GM13976 (cell line): ENCODE measurements at regions not wholly inside any gene's neighbourhood (a gene's known extent, or its start where the extent isn't known, plus 50 kb on each side); places are given as distances from the start of the nearest gene placed in this dataset.

ENCODE experiments used
- DNase-seq: peaks from one replicate; pipeline ENCODE4 v3.0.0; 2012; ENCODE audit warnings: low spot score
- in situ Hi-C: fragments of 300-500 bp; cut with MboI; formaldehyde crosslinking; loops from one replicate; pipeline ENCODE4 v1.12.0; 2022; ENCODE audit warnings: low sequenced_read_pairs, mixed read lengths, inconsistent platforms; ENCODE audit not compliant: unreplicated experiment
- TF ChIP-seq, protein P1 (sequence below): IDR thresholded peaks from 2 replicates; pipeline ENCODE4 v1.5.1; 2012; ENCODE audit warnings: borderline replicate concordance, mild to moderate bottlenecking; ENCODE audit not compliant: insufficient read depth; ENCODE audit errors: extremely low read depth, missing control alignments, control extremely low read depth

DNA sequence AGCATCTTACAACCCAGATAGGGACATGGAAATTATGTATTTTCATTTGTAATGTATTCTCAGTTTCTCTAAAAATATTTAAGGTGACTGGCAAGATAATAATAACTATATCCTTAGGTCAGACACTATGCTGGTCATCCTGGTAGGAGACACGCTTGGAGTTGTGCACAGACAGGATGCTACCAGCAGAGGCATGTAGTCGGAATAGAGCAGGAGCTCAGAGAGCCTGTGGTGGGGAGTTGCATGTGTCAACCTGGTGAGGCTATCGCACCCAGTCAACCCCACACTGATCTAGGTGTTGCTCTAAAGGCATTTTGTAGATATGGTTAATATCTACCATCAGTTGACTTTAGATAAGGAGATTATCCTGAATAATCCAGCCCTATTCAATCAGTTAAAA, 318.5 kb downstream of the MIAT start:
- TF ChIP-seq, protein P1, sequence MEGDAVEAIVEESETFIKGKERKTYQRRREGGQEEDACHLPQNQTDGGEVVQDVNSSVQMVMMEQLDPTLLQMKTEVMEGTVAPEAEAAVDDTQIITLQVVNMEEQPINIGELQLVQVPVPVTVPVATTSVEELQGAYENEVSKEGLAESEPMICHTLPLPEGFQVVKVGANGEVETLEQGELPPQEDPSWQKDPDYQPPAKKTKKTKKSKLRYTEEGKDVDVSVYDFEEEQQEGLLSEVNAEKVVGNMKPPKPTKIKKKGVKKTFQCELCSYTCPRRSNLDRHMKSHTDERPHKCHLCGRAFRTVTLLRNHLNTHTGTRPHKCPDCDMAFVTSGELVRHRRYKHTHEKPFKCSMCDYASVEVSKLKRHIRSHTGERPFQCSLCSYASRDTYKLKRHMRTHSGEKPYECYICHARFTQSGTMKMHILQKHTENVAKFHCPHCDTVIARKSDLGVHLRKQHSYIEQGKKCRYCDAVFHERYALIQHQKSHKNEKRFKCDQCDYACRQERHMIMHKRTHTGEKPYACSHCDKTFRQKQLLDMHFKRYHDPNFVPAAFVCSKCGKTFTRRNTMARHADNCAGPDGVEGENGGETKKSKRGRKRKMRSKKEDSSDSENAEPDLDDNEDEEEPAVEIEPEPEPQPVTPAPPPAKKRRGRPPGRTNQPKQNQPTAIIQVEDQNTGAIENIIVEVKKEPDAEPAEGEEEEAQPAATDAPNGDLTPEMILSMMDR, result no peak
- in situ Hi-C loops, result no loop called here
- DNase-seq, result no peak

DNA sequence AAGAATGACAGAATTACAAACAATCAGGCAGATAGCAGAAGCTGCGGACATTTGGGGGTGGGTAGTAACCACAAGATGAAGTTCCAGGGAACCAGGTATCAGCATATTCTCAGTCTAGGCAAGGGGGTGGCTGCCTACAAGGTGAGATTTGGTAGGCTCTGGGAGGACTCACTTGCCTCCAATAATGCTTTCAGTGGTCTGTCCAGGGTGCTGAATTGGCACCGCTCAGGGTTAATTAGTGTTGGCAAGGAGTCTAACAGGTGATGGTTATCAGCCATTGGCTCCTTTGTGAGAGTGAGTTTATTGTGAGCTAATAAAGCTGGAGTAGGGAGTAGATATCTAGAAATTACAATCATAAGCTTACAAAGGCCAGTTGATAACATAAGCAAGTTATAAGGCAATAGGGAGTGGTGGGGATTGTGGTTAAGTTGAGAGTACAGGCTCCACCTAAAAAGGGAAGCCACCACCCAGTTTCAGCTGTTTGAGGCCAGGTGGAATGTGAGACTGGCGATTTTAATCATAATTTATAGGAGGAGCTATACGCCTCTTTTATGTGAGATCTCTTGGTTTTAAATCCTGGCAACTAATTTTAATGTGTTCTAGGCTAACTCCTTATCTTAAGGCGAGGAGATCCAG, 320.5 kb downstream of the MIAT start:
- no peak for DNase-seq
- in situ Hi-C loops, result no loop called here
- TF ChIP-seq, protein P1, result no peak

DNA sequence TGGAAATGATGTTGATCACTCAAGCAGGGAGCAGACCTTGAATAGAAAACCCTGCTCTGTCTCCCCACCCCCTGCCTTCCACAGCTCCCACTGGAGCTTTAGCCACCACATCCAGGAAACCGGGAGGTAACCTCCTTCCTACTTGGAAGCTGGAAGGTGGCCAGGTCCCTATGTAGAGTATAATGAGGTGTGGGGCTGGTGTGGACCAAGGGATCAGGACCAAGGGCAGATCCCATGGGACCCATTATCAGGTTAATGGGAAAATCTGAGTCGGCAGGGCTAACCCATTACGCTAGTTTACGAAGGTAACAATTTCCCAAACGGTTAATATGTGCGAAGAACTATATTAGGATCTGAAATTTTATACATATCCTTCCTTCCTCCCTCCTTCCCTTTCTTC, 321.9 kb downstream of the MIAT start:
- in situ Hi-C loops, result no loop called here
- TF ChIP-seq, protein P1, result no peak
- no peak for DNase-seq

DNA sequence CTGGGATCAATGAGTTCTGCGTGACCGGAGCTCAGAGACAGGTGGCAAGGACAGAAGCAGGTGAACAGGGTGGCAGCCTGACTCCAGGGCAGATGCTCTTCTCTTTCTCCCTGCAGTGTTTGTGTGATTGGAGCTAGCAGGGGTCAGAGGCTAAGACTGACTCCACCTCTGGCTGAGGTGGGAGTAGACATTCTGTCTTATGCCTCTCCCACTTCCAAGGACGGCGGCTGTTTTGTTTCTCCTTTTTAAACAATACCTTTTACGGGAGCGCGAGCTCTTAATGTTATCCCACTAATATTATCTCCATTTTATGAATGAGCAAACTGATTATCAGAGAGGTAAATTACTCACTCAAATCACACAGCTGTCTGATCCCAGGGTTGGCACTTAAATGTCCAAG, 323.7 kb downstream of the MIAT start:
- TF ChIP-seq, protein P1, result no peak
- DNase-seq, result no peak
- in situ Hi-C loops, result no loop called here

DNA sequence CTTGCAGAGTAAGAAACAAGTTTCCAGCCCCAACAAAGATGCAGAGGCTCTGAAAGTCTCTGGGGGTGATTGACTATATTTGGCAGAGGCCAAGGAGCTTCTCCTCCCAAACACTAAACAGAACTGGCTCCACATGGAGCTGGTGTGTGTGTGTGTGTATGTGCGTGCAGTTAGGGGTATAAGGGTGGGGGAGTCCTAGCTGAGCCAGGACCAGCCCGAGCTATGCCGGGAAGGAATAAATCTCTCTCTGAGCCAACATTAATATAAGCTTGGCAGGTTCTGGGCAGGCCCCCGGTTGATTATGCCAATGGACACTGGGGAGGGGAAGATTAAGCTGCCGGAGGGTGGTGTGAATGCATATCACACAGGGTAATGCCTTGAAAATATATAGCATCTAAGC, 324.2 kb downstream of the MIAT start:
- in situ Hi-C loops, result no loop called here
- TF ChIP-seq, protein P1, result no peak
- DNase-seq, result no peak

DNA sequence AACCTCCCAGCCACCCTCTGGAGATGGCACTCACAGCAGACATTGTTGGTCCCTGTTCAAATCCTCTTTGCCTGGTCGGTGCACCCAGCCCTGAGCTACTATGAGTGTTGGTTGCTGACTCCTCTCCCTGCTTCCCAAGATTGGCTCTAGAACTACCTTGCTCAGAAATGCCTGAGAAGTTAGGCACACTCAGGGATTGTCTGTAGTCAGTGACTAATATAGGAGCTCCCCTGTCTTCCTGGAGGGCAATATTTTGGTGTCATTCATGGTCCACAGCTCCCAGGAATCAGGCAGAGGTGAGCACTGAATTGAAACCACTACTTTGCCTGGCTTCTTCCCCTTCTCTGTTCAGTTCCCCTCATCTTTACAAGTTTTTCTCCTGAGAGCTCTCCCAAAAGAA, 325.9 kb downstream of the MIAT start:
- in situ Hi-C loops, result no loop called here
- no peak for DNase-seq
- TF ChIP-seq, protein P1, result no peak

DNA sequence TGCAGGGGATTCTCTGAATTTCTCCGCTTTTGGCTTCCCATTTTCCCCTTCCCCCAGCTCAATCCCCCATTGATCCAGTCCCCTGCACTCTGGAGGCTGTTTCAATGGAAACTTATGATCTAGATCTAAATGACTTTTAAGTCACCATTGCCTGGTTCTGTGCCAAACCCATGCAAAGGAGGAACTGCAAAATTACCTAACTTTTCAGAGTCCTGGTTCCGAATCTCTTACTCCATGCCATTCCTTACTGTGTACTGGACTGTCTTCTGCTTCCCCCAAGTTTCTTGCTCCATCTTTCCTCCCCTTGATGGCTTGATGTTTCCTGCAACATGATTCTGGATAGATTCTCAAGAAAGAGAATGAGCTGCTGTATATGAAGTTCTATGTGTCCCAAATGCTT, 327.8 kb downstream of the MIAT start:
- in situ Hi-C loops, result no loop called here
- TF ChIP-seq, protein P1, result no peak
- DNase-seq, result no peak
